ENCODE measurements at regions not wholly inside any gene's neighbourhood (a gene's known extent, or its start where the extent isn't known, plus 50 kb on each side); places are given as distances from the start of the nearest gene placed in this dataset.
"Not testable (repeated sequence)": the region's sequence is repeated elsewhere in the genome, so short reads cannot be mapped to it uniquely, and the experiment has no call there.

GRCh38 chr10:34937643-34938398, 122.7 kb upstream of the PARD3 start:
- peak in 5 of 12 donors; percentile 17 to 35 (median 31) for TF ChIP-seq CTCF (IDR thresholded peaks at IDR 0.05)
- not testable (repeated sequence) for TF ChIP-seq POLR2A (IDR thresholded peaks at IDR 0.05)
